Stomach (tissue), 4 donors: ENCODE measurements at regions not wholly inside any gene's neighbourhood (a gene's known extent, or its start where the extent isn't known, plus 50 kb on each side); places are given as distances from the start of the nearest gene placed in this dataset.
"Not testable (repeated sequence)": the region's sequence is repeated elsewhere in the genome, so short reads cannot be mapped to it uniquely, and the experiment has no call there.

Experiments
- EP300 ChIP-seq: sonication (generic); formaldehyde crosslinking; IDR thresholded peaks from one replicate; pipeline ENCODE4 v1.6.1; 2017; ENCODE audit warnings: antibody characterized with exemption
- POLR2A ChIP-seq, 4 donors: fragments of 450-650 bp; IDR thresholded peaks; one replicate each; pipeline ENCODE4 v1.6.1; 2016; ENCODE audit warnings: antibody characterized with exemption in 4 of 4, control low read depth in 2 of 4, mild to moderate bottlenecking in 1 of 4, moderate library complexity in 1 of 4
- POLR2AphosphoS5 ChIP-seq, 3 donors: sonication (generic); formaldehyde crosslinking; IDR thresholded peaks; one replicate each; pipeline ENCODE4 v1.6.1; 2016; ENCODE audit warnings: antibody characterized with exemption in 3 of 3
- TF ChIP-seq, protein P1 (sequence below), 7 experiments: fragments of 450-650 bp in 4 of 7; fragments of 200-600 bp in 3 of 7; sonication (generic) in 3 of 7; IDR thresholded peaks; one replicate each; pipeline ENCODE4 v1.5.1; 2016 to 2019; ENCODE audit warnings: antibody characterized with exemption in 7 of 7, control low read depth in 2 of 7, mild to moderate bottlenecking in 1 of 7

GRCh38 chr9:62849991-62850390, 1660.2 kb downstream of the SPATA31A7 start:
- TF ChIP-seq, protein P1, sequence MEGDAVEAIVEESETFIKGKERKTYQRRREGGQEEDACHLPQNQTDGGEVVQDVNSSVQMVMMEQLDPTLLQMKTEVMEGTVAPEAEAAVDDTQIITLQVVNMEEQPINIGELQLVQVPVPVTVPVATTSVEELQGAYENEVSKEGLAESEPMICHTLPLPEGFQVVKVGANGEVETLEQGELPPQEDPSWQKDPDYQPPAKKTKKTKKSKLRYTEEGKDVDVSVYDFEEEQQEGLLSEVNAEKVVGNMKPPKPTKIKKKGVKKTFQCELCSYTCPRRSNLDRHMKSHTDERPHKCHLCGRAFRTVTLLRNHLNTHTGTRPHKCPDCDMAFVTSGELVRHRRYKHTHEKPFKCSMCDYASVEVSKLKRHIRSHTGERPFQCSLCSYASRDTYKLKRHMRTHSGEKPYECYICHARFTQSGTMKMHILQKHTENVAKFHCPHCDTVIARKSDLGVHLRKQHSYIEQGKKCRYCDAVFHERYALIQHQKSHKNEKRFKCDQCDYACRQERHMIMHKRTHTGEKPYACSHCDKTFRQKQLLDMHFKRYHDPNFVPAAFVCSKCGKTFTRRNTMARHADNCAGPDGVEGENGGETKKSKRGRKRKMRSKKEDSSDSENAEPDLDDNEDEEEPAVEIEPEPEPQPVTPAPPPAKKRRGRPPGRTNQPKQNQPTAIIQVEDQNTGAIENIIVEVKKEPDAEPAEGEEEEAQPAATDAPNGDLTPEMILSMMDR (IDR thresholded peaks at IDR 0.05): not testable (repeated sequence)
- not testable (repeated sequence) for TF ChIP-seq POLR2A (IDR thresholded peaks at IDR 0.05); EP300; POLR2AphosphoS5 (IDR thresholded peaks at IDR 0.05)
